HG03159 (cell line): ENCODE measurements at regions not wholly inside any gene's neighbourhood (a gene's known extent, or its start where the extent isn't known, plus 50 kb on each side); places are given as distances from the start of the nearest gene placed in this dataset.
A peak's percentile ranks its signal among the peaks of the same experiment; 100 is the strongest.

Experiments
- ATAC-seq: cut with Tn5 transposase; IDR thresholded peaks from one replicate; pipeline ENCODE4 v1.9.1; 2021; ENCODE audit warnings: mild to moderate bottlenecking, moderate library complexity; ENCODE audit not compliant: unreplicated experiment

DNA sequence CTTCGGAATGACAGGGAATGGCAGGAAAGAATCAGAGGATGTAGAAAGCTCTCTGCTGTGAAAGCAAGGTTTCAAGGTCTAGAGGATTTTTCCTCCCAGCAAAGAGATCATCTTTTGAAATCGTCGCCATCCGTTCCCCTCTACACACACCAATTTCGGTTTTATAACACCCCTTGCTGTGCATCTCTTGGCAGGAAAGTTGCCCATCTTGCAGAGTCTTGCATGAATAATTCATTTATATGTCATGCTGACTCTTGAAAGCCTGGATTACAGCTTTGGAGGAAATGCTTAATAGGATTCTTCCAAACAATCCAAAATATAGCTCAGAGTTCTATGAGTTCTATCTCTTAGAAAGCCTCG is 262.7 kb downstream of the CHL1 start:
- ATAC-seq, result no peak

DNA sequence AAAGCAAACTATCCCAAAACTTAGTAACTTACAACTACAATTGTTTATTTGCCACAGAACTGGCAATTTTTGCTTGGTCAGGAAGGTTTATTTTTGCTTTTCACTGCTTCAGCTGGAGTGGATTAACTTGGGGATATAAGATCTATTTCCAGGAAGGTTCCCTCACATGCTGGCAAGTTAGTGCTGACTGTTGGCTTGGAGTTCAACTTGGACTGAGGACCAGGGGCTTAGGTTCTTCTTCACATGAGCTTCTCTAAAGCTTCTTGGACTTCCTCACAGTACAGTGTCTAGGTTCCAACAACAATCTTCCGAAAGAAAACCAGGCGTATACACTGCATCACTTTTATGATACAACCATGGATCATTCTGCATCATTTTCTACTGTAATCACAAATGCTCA is 264.4 kb downstream of the CHL1 start:
- ATAC-seq, result no peak

DNA sequence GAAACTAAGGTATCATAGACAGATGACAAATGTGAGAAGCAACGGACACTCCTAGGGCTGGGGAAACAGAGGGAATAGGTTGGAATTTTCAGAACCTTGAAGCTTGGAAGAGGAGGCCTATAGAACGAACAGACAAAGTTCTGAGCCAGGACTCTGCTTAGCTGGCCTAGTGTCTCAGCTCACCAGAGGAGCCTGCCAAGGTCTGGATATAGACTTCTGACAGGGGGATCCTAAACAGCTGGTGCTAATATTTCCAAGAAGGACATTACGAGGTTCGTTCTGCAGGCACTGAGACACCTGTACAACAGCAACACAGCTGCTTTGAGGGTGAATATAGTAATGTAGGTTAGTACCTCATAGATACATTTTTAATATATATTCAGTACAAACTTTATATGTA is 266.3 kb downstream of the CHL1 start:
- no peak for ATAC-seq

DNA sequence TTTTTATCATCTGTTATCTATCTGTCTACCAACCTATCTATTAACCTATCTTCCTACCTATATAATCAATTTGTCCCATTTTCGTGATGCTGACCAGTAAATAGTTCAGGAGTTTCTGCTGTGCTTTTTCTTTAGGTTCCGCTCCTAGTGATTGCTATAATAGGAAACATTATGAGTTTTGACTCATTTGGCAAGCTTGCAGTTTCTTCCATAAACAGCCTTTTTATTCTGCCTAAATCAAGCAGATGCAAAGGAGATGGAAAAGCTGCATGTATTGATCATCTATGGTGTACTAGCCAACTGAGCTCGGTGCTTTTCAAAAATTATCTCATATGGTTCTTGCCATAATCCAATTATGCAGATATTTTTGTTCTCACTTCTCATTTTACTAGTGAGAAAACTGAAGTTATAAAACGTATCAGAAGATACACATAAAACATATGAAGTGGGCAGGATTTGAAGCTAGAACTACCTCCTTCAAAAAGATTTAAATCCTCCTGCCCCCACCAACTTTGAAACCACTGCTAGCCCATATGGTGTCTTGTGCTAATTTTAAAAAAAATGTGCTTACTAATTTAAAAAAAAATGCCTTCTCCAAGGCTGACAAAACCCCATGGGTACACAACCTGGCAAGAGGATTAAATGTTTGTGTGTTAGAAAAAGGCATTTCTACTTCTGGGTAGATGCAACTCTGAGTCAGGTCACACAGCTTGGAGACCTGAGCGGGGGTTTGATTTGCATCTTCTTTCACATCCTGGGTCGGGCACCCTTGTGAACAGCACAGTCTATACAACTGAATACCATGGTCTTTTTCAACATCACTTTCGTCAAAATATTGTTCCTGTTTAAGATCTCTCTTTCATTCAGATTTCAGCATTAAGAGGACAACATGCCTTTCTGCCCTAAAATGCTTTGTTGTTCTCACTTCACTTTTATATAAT is 267.0 kb downstream of the CHL1 start:
- peak; percentile 91 for ATAC-seq

DNA sequence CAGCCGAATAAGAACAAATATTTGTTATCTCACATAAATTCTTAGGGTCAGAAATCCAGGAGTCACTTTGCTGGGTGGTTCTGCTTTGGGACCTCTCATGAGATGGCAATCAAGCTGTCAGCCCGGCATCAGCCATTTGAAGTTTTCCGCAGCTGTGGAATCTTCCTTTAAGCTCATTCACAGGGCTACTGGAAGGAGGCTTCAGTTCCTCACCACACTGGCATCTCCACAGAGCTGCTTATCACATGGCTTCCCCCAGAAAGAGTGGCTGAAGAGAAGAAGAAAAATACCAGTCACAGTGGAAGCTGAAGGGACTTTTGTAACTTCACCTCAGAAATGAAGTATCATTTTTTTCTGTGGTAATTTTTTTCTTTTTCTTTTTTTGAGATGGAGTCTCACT is 267.7 kb downstream of the CHL1 start:
- no peak for ATAC-seq

DNA sequence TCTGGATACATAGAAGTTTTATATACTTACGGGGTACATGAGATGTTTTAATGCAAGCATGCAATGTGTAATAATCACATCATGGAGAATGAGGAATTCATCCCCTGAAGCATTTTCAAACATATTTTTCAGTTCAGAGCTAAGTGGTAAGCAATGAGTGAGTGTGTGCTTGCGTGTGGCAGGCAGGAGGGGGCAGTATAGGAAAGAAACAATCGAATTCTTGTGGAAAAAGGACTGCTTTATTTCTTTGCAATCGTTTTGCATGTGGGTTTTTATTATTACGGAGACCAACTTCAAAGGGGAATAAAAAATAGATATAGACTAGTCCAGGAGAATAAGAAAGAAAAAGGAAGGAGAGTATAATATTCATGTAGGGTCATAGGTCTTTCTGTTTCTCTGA is 271.6 kb downstream of the CHL1 start:
- ATAC-seq, result no peak

DNA sequence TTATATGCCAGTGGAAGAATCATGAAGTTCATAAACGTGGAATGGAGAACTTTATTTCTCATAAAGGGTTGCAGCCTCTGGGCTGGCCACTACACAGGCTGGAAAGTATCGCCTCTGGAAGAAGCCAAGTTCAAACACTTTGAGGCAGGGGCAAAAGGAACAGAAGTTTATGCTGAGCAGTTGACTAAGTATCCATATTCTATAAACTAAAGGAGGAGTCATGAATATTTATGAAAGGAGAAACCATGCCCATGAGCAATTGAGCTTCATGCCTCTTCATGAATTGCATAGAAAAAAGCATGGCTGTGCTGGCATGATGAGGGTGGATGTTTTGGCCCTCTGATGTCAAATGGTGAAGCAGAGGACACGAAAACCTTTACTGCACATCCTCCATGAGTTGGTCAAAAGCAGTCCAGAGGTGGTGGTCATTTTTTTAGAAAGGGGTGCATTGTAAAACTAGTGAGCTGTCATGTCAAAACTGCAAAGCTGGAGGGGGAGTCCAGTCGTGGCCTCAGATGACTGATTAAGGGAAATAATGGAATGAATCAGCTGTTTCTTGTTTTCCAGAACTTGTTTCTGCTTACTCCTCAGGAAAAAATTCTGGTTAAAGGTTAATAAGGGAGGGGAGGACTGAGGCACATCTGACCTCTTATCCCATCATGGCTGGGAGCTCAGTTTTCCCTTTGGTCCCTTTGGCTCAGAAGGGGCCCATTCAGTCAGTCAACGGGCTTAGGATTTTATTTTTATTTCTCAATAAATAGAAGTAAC is 276.7 kb downstream of the CHL1 start:
- ATAC-seq, result no peak

DNA sequence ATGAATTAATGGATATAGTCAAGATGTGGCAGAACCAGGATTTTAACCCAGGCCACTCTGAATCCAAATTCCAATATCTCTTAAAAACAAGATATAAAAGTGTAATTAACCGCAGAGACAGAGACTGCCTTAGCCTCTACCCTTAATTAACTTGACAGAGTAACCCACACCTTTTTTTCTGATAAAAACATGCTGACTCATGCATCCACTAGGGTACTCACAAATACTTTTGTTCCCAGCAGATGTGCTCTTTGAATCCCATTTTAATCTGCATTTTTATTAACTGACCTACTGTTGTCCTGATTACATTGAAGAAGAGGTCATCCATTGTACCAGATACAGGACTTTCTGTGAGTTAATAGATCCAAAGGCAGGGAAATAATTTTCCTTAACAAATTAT is 278.3 kb downstream of the CHL1 start:
- ATAC-seq, result no peak

DNA sequence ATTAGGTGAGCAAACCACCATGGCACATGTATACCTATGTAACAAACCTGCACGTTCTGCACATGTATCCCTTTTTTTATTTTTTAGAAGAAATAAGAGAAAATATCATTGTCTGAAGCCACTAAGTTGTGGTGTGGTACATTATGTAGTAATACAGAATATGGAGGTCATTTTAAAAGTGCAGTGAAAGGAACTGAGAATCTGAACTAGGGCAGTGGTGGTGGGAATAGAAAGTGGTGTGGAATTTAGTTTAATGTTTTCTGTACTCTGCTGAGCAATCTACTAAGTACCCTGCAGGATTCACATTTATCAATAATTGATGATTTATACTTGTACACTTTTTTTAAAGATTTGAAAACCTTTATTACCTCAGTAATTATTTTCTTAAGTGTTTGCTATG is 283.5 kb downstream of the CHL1 start:
- ATAC-seq, result peak; percentile 63

DNA sequence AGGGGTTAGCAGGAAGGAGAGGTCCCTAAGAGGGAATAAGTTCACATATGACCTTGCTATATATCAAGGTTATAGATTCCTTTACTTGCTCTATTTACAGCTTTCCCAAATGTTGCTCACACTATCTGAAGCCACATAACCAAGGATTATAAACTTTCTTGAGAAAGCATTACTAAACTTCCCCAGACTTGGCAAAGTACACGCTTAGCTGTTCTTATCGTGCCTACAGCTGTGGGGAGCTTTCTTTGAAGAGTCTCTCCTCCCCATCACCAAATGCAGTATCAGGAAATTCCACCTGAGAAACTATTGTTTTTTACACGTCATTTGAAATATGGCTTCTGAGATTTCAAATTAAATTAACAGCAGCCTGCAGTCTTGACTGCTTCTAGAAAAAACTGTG is 284.5 kb downstream of the CHL1 start:
- ATAC-seq, result no peak

DNA sequence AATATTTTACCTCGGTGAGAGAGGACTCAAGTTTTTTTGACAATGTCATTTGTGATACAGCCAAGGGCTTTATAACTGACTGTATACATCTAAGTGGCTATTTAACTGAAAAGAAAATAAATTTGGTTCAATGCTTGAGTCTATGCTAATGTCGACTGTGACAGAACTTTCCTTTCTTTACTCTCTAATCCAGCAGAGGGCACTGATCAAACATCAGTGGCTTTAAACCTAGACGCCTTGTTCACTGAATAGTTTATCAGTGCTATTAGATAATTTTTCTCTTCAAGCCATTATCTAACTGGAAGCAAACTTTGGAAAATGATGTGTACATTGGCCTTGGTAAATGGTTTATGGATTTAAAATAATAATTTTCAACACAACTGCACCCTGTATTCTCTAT is 285.1 kb downstream of the CHL1 start:
- ATAC-seq, result no peak

DNA sequence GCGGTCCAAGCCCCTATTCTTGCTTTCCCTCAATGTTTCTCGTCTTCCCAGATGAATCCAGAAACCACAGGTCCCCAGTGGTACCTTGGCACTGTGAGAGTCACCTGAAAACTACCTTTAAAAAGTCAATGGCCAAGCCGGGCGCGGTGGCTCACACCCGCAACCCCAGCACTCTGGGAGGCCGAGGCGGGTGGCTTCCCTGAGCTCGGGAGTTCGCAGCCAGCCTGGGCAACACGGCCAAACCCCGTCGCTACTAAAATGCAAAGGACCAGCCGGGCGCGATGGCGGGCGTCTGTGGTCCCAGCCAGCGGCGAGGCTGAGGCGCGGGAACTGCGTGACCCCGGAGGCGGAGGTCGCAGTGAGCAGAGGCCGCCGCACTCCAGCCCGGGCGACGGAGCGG is 285.9 kb downstream of the CHL1 start:
- no peak for ATAC-seq

DNA sequence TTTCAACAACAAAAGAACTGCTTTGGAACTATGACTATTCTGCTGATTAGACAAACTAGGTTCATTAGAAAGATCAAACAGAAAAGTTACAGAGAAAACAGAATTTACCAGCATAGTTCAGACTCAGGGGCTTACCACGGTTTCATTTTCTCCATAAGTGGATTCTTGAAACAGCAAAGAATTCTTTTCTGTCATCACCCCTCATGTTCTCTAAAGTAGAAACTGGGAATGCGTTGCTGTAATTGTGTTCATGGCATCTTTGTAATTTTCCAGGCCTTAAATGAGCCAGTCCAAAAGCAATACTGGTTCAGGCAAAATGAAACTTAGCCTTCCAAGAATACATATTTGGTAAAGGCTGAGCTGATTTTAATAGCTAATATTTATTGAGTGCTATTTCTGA is 287.8 kb downstream of the CHL1 start:
- ATAC-seq, result no peak

DNA sequence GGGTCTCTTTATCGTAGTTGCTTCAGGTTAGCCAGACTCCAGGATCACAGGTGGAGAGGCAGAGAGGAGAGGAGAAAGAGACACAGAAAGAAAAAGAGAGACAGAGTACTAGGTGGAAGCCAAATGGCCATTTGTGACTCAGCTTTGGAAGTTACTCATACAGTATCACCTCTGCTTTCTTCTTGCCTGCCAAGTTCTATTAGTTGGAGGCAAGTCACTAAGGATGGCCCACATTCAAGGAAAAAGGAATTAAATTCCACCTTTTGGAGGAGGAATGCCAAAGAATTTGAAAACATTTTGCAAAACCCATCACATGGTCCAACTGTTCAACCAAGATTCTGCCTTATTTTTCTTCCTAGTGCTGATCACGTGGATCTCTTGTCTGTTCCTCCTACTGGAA is 291.1 kb downstream of the CHL1 start:
- no peak for ATAC-seq

DNA sequence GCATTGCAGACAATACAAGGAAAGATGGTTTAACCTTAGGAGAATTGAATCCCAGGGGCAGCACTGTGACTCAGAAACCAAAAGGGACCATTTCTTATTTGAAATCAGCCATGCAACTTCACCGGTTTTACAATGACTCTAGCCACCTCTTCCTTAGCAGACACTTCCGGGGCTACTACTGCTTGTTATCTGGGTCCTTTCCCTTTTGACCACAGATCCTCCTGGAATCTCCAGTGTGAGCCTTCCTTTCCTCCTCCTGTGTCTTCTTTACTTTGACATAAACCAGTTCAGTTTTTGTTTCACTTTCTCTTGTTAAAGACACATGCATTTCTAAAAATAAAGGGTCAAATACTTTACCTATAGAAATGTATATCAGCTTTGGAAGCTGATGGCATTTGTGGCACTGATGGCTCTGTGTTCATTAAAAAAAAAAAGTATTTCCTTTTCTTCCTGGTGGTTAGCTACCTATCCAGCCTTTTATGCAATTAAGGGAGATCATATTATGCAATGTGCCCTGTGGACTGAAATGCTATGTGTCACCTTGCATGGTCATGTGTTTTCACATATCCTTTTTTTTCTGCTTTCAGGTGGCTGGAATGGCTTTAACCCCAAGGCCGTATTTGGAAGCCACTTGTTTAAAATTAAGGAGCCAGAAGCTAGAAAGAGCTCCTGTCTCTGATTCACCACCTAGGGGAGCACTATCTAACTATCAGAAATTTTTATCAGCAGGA is 296.2 kb downstream of the CHL1 start:
- peak; percentile 44 for ATAC-seq

DNA sequence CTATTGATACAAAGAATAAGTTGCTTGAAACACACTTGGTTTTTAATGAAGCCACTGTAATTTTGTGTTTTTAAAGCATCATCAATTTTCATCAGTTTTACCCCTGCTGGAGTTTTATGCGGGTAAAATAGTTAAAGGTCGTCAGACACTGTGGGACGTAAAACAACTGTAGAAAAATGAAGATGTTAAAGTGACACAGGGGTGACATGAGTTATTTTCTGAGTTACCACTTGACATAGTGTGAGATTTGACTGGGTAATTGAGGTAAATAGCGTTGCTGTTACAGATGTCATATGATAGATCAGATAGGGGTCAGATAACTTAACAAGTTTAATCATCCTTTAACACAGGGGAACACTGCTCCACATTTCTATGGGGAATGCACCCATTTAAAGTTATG is 297.6 kb downstream of the CHL1 start:
- no peak for ATAC-seq

DNA sequence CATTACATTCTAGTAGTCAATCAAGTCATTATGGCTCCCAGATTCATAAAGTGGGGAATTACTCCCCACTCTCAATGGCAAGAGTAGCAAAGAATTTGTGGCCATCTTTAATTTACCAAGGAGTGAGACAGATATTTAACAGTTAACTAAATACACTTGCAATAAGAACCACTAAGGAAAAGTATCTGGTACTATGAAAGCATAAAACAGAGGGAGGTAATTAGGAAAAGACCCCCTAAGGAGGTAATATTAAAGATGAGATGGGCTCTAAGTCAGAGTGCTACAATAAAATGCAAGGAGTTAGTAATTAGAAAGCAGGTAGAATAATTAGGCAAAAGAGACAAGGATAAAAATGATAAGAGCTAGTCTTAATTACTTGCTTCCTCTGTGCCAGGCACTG is 301.9 kb downstream of the CHL1 start:
- no peak for ATAC-seq

DNA sequence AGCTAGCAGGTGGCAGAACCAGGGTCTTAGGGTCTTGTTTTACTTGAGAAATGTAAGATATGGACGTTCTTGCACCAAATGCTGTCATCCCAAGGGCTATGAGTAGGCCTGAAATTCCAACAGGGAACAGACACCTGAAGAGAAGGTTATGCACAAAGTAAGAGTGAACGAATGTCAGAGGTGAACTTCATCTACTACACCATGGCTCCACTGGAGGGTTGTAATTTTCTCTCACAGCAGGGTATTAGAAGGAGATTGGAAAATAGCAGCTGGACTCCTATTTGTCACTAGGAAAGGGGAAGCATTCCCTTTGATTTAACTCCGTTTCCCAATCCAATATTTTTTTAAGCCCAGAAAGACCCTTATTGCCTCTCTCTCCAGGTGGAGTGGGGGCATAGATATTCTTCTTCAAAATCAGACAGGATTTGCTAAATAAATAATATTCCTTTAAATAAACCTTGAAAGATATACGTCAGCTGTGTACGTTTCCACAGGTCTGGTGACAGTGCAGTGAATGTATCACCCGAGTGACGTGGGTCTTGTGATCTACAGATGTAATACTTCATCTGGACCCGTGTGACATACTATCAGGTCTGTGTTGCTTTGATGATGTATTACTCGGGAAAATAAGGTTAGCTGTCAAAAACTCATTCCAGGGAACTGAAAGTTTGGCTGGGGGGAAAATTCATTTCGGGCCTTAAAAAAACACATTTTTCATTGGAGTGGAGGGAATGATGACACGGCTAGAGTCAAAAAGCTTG is 302.6 kb downstream of the CHL1 start:
- ATAC-seq, result no peak

DNA sequence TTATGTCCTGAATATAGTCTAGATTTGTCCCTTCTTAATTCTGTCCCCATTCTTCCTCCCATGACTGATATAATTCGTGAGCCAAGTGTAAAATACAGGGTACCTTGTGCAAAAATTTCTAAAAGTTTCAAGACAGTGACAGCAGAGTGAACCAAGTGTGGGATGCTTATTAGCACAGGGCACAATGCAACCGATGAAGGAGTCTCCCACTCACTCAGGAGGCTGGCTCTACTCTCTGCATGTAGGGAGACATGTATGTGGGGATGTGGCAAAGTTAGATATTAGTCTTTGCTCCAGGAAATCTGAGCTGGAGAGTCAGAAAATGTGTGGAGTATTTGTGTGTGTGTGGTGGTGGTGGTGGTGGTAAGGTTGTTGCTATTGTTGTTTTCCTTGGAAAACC is 305.9 kb downstream of the CHL1 start:
- no peak for ATAC-seq

DNA sequence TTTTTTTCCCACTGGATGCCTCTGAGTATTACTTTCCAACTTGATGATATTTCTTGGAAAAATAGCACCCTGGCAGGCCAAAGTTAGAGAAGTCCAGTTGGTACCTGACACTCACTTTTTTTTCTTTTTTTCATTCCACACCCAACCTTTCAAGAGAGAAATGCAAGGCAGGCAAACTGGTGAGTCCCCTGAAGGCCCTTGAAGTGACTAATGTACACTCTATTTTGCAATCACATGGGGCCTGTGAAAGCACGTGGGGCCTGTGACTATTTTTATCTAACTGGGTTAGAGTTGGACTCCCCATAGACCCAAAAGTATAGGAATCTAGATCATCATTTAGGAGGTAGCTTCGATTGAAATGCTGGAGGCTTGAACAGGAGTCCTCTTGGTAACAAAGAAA is 316.7 kb downstream of the CHL1 start:
- ATAC-seq, result no peak

DNA sequence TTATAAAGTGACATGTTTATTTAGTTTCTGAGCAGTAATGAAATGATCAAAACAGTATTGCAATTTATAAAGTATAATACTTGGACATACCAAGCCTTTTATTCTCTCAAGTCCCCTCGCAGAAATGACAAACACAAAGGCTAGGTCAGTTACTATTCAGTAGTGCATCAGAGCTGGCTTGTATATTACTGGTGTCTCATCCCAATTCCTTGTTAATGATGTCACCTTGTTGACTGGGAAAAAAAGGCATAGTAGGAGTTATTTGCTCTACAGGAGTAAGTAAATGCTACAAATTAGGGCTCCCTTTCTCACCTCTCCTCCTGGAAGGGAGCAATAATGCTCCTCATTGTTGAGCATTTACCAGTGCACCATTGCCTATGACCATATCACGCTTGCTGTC is 317.6 kb downstream of the CHL1 start:
- ATAC-seq, result no peak
